Nephron (organoid): ENCODE measurements at regions not wholly inside any gene's neighbourhood (a gene's known extent, or its start where the extent isn't known, plus 50 kb on each side); places are given as distances from the start of the nearest gene placed in this dataset.
"Not testable (repeated sequence)": the region's sequence is repeated elsewhere in the genome, so short reads cannot be mapped to it uniquely, and the experiment has no call there.

Source experiments
- H3K27ac Mint-ChIP-seq, 3 experiments: 2 replicates each; pipeline ENCODE4 v1.8.0; 2020; ENCODE audit warnings: mixed read lengths in 3 of 3, mild to moderate bottlenecking in 2 of 3, moderate library complexity in 1 of 3
- H3K27me3 Mint-ChIP-seq: 2 replicates; pipeline ENCODE4 v1.8.0; 2021; ENCODE audit warnings: low read depth, mild to moderate bottlenecking, moderate library complexity, mixed read lengths
- H3K36me3 Mint-ChIP-seq: 2 replicates; pipeline ENCODE4 v1.8.0; 2020; ENCODE audit warnings: low read depth, mixed read lengths
- H3K4me1 Mint-ChIP-seq: 2 replicates; pipeline ENCODE4 v1.8.0; 2020; ENCODE audit warnings: mixed read lengths
- H3K4me3 Mint-ChIP-seq, 3 experiments: 2 replicates each; pipeline ENCODE4 v1.8.0; 2020; ENCODE audit warnings: mild to moderate bottlenecking in 3 of 3, mixed read lengths in 3 of 3, moderate library complexity in 2 of 3
- H3K9me3 Mint-ChIP-seq: 2 replicates; pipeline ENCODE4 v1.8.0; 2020; ENCODE audit warnings: mixed read lengths
- TF ChIP-seq, protein P1 (sequence below), 3 experiments: fragments of 200-600 bp; sonication (generic); IDR thresholded peaks; one replicate each; pipeline ENCODE4 v1.5.0; 2021; ENCODE audit warnings: antibody characterized with exemption in 3 of 3; ENCODE audit not compliant: unreplicated experiment in 3 of 3

DNA sequence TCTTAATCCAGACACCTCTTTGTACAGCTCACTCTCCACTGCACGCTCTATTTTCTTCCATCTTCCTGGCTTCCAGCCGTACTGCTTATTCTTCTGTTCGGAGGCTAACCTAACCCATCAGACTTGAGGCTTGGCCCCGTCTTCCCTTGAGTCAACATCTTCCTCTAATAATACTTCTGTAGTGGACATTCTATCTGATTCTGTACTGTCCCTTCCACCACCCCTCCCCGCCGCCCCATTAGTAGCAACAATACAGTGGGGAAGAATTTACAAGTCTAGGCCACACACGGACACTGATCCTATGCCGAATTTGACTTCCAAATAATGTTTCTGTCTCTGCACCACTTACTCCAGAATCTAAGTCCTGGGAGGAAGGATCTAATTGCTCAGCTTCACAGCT, 86.0 kb upstream of the TNRC6A start:
- Mint-ChIP-seq H3K4me3 (no peak overlapping the region), H3K36me3 (no peaks in the 10 kb centered on the region), H3K27me3 (no peaks in the 10 kb centered on the region), H3K4me1 (peaks cover 4% of the 10 kb centered on the region), H3K9me3 (no peaks in the 10 kb centered on the region), H3K27ac (no peak overlapping the region)
- TF ChIP-seq, protein P1, sequence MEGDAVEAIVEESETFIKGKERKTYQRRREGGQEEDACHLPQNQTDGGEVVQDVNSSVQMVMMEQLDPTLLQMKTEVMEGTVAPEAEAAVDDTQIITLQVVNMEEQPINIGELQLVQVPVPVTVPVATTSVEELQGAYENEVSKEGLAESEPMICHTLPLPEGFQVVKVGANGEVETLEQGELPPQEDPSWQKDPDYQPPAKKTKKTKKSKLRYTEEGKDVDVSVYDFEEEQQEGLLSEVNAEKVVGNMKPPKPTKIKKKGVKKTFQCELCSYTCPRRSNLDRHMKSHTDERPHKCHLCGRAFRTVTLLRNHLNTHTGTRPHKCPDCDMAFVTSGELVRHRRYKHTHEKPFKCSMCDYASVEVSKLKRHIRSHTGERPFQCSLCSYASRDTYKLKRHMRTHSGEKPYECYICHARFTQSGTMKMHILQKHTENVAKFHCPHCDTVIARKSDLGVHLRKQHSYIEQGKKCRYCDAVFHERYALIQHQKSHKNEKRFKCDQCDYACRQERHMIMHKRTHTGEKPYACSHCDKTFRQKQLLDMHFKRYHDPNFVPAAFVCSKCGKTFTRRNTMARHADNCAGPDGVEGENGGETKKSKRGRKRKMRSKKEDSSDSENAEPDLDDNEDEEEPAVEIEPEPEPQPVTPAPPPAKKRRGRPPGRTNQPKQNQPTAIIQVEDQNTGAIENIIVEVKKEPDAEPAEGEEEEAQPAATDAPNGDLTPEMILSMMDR (IDR thresholded peaks at IDR 0.05; ENCODE audit: unreplicated experiment in 3 of 3), result no peak

DNA sequence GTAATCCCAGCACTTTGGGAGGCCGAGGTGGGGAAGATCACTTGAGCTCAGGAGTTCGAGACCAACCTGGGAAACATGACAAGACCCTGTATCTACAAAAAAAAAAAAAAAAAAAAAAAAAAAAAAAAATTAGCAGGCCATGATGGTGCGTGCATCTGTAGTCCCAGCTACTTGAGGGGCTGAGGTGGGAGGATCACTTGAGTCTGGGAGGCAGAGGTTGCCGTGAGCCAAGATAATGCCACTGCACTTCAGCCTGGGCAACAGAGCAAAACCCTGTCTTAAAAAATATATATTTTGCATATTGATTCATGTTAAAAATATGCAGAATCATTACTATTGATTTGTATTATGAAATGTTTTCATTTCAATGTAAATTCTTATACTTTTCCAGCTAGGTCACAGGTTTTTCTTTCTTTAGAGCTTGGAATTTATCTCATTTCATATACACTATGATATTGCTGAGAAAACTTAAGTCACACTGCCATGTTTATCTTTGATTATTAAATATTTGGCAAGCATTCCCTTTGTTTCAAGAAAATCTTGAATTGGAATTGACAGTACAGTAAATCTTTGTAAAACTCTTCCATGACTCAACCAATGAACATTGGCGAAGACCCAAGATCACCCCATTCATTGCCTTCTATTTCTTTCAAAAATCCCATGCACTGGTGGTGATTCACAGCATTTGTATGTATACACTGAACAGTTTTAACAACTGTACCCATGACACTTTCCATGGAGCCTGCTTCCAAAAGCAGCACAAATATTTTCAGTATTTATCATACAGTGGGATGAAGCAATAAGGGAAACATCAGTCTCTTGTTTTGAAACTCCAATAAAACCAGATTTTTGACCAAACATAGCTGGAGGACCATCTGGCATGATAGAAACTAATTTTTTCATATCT, 83.5 kb upstream of the TNRC6A start:
- no peaks in the 10 kb centered on the region for H3K27me3 Mint-ChIP-seq
- H3K4me1 Mint-ChIP-seq, result peaks cover 4% of the 10 kb centered on the region
- no peaks in the 10 kb centered on the region for H3K36me3 Mint-ChIP-seq
- TF ChIP-seq, protein P1 (IDR thresholded peaks at IDR 0.05; ENCODE audit: unreplicated experiment in 3 of 3), result no peak
- no peak overlapping the region for H3K4me3 Mint-ChIP-seq
- H3K27ac Mint-ChIP-seq, result no peak overlapping the region
- H3K9me3 Mint-ChIP-seq, result no peaks in the 10 kb centered on the region

DNA sequence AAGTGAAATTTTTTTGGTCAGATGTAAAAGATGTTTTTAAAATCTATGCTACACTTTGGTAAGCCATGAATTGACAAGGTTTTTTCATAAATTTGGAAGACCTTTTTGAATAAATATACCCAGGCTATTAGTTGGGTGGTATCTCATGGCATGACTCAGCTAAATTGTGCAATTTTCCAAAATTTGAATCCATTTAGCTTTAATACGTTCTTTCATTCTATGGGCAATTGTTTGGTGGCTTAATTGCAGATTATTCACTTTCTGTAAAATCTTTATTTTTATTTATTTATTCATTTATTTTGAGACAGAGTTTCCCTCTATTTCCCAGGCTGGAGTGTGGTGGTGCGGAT, 82.8 kb upstream of the TNRC6A start:
- H3K27ac Mint-ChIP-seq, result no peak overlapping the region
- H3K27me3 Mint-ChIP-seq, result no peaks in the 10 kb centered on the region
- H3K4me3 Mint-ChIP-seq, result no peak overlapping the region
- H3K4me1 Mint-ChIP-seq, result peaks cover 4% of the 10 kb centered on the region
- H3K36me3 Mint-ChIP-seq, result no peaks in the 10 kb centered on the region
- no peaks in the 10 kb centered on the region for H3K9me3 Mint-ChIP-seq
- TF ChIP-seq, protein P1 (IDR thresholded peaks at IDR 0.05; ENCODE audit: unreplicated experiment in 3 of 3), result no peak

DNA sequence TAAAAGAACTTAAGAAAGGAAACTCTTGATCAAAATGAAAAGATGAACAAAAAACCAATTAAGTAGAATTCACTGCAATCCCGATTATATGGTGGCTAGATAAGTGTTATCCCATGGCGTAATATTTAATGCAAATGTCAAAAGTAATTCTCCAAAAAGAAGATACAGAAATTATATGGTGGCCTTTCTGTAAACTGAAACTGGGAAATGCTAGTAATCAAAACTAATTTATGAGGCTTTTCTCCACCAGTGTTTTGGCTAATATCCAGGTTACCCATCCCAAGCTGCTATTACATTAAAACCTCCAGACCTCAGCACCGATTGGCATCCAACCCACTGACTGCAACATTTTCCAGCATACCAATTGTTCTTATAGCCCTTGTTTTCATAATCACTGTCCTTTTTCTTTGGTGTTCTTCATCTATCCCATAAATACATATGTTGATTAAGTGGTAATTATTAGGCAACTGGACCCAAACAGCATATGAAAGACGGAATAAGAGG, 77.2 kb upstream of the TNRC6A start:
- H3K4me1 Mint-ChIP-seq, result peaks cover 10% of the 10 kb centered on the region
- no peaks in the 10 kb centered on the region for H3K36me3 Mint-ChIP-seq
- H3K27me3 Mint-ChIP-seq, result peaks cover 4% of the 10 kb centered on the region
- H3K4me3 Mint-ChIP-seq, result no peak overlapping the region
- H3K9me3 Mint-ChIP-seq, result no peaks in the 10 kb centered on the region
- peak overlapping the region in 1 of 3 experiments; percentile 37 for H3K27ac Mint-ChIP-seq
- TF ChIP-seq, protein P1 (IDR thresholded peaks at IDR 0.05; ENCODE audit: unreplicated experiment in 3 of 3), result no peak

DNA sequence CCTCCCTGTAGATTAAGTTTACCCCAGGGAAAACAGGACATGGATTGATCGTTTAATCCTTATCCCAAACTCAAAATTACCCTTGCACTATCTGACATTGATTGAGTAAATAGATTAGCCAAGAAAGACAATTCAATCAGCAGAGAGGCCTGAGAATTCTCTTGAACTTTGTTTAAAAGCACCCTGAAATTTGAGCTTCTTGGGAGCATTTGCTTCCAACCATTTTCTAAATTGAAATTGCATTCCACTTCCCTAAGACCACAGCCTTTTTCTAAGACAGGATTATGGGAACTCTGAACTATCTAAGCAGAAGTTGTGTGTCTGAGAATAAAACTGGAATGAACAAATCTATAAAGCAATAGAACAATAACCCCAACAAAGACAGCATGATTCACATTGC, 76.6 kb upstream of the TNRC6A start:
- Mint-ChIP-seq H3K4me3 (no peak overlapping the region), H3K9me3 (no peaks in the 10 kb centered on the region), H3K36me3 (no peaks in the 10 kb centered on the region), H3K4me1 (peaks cover 10% of the 10 kb centered on the region), H3K27me3 (peaks cover 4% of the 10 kb centered on the region), H3K27ac (peak overlapping the region in 1 of 3 experiments; percentile 37)
- TF ChIP-seq, protein P1 (IDR thresholded peaks at IDR 0.05; ENCODE audit: unreplicated experiment in 3 of 3), result no peak

DNA sequence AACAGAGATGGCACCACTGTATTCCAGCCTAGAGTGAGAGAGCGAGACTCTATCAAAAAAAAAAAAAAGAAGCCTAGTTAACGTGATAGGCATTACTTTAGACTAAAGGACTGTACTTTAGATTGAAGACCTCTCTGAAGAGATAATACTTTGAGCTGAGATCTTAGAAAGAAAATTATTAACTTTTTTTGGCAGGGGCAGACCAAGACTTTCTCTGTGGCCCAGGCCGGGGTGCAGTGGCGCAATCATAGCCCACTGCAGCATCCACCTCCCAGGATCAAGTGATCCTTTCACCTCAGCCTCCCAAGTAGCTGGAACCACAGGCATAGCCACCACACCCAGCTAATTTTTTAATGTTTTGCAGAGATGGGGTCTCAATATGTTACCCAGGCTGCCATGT, 75.7 kb upstream of the TNRC6A start:
- peaks cover 10% of the 10 kb centered on the region for H3K4me1 Mint-ChIP-seq
- TF ChIP-seq, protein P1 (IDR thresholded peaks at IDR 0.05; ENCODE audit: unreplicated experiment in 3 of 3), result no peak
- peaks cover 4% of the 10 kb centered on the region for H3K27me3 Mint-ChIP-seq
- H3K9me3 Mint-ChIP-seq, result no peaks in the 10 kb centered on the region
- H3K27ac Mint-ChIP-seq, result no peak overlapping the region
- no peaks in the 10 kb centered on the region for H3K36me3 Mint-ChIP-seq
- no peak overlapping the region for H3K4me3 Mint-ChIP-seq

DNA sequence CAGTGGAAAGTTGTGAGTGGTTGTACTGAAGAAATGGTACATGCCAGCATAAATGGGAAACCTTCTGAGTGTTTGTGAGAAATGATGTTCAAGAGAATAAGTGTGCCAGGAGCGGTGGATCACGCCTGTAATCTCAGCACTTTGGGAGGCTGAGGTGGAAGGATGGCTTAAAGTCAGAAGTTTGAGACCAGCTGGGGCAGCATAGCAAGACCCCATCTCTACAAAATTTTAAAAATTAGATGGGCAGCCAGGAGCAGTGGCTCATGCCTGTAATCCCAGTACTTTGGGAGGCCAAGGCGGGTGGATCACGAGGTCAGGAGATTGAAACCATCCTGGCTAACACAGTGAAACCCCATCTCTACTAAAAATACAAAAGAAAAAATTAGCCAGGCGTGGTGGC, 63.5 kb upstream of the TNRC6A start:
- H3K27ac Mint-ChIP-seq, H3K27me3 Mint-ChIP-seq, H3K4me3 Mint-ChIP-seq, H3K36me3 Mint-ChIP-seq, H3K9me3 Mint-ChIP-seq: not testable (repeated sequence)
- H3K4me1 Mint-ChIP-seq, result peaks cover 16% of the 10 kb centered on the region
